Cardiac fibroblast (primary cell): ENCODE measurements at regions not wholly inside any gene's neighbourhood (a gene's known extent, or its start where the extent isn't known, plus 50 kb on each side); places are given as distances from the start of the nearest gene placed in this dataset.
"Not testable (repeated sequence)": the region's sequence is repeated elsewhere in the genome, so short reads cannot be mapped to it uniquely, and the experiment has no call there.

Experiments
- DNase-seq, 2 donors: peaks; one replicate each; pipeline versions ENCODE4 v3.0.0 to v3.0.0-alpha.2; 2010; ENCODE audit warnings: low read depth in 2 of 2
- H3K4me3 ChIP-seq, 2 donors: replicated peaks in 1 of 2; 1 replicate in 1 of 2; 2 replicates in 1 of 2; pipeline ENCODE4 v1.5.1; 2011; ENCODE audit warnings: low read depth in 2 of 2, low read length in 2 of 2, mild to moderate bottlenecking in 2 of 2, moderate library complexity in 1 of 2
- CTCF ChIP-seq: IDR thresholded peaks from one replicate; pipeline ENCODE4 v1.5.1; 2011; ENCODE audit warnings: low read depth, mild to moderate bottlenecking, low read length, inconsistent platforms

GRCh38 chr18:71322201-71322600 is 1033.4 kb downstream of the SOCS6 start:
- H3K4me3 ChIP-seq = no peak overlapping the region
- no peak for TF ChIP-seq CTCF
- no peak for DNase-seq

- TF ChIP-seq CTCF = no peak
- DNase-seq = no peak
- H3K4me3 ChIP-seq = no peak overlapping the region
Measured at GRCh38 chr18:71321319-71321718, 1032.5 kb downstream of the SOCS6 start.

- no peak for TF ChIP-seq CTCF
- no peak overlapping the region for H3K4me3 ChIP-seq
- DNase-seq = no peak
Measured at GRCh38 chr18:71304856-71305255, 1016.0 kb downstream of the SOCS6 start.

- H3K4me3 ChIP-seq, DNase-seq: not testable (repeated sequence)
Measured at GRCh38 chr18:71303743-71304142, 1014.9 kb downstream of the SOCS6 start.

- no peak for TF ChIP-seq CTCF
- no peak for DNase-seq
- H3K4me3 ChIP-seq = no peak overlapping the region
Measured at GRCh38 chr18:71301596-71301995, 1012.8 kb downstream of the SOCS6 start.

- not testable (repeated sequence) for H3K4me3 ChIP-seq, DNase-seq
Measured at GRCh38 chr18:71294201-71294600, 1005.4 kb downstream of the SOCS6 start.

GRCh38 chr18:71293322-71293721 is 1004.5 kb downstream of the SOCS6 start:
- peak in 1 of 2 donors; percentile 14 for DNase-seq
- H3K4me3 ChIP-seq = no peak overlapping the region
- TF ChIP-seq CTCF = no peak

- TF ChIP-seq CTCF = no peak
- no peak for DNase-seq
- no peak overlapping the region for H3K4me3 ChIP-seq
Measured at GRCh38 chr18:71287268-71287667, 998.4 kb downstream of the SOCS6 start.
